SK-N-SH treated with all-trans-retinoic acid at 6 μM for 48 hours (cell line): ENCODE measurements at regions not wholly inside any gene's neighbourhood (a gene's known extent, or its start where the extent isn't known, plus 50 kb on each side); places are given as distances from the start of the nearest gene placed in this dataset.

Source experiments
- ESRRG ChIP-seq: fragments of 250-450 bp; sonication (Bioruptor Pico); IDR thresholded peaks from 2 replicates; pipeline ENCODE4 v1.6.1; 2021; ENCODE audit warnings: mild to moderate bottlenecking
- GLIS3 ChIP-seq: fragments of 250-450 bp; sonication (Bioruptor Pico); IDR thresholded peaks from 2 replicates; pipeline ENCODE4 v1.5.0; 2020; ENCODE audit warnings: mild to moderate bottlenecking, moderate library complexity
- OSR1 ChIP-seq: fragments of 250-450 bp; sonication (Bioruptor Pico); IDR thresholded peaks from 2 replicates; pipeline ENCODE4 v1.8.0; 2022; ENCODE audit warnings: moderate library complexity, mild to moderate bottlenecking, inconsistent platforms
- POU6F1 ChIP-seq: fragments of 250-450 bp; sonication (Bioruptor Pico); IDR thresholded peaks from 2 replicates; pipeline ENCODE4 v1.8.0; 2021; ENCODE audit warnings: low read depth, mild to moderate bottlenecking, moderate library complexity, borderline replicate concordance
- RARB ChIP-seq: fragments of 250-450 bp; sonication (Bioruptor Pico); IDR thresholded peaks from 2 replicates; pipeline ENCODE4 v1.8.0; 2021; ENCODE audit warnings: mild to moderate bottlenecking, moderate library complexity
- ZC3H10 ChIP-seq: fragments of 250-450 bp; sonication (Bioruptor Pico); IDR thresholded peaks from 2 replicates; pipeline ENCODE4 v1.5.1; 2021; ENCODE audit warnings: mild to moderate bottlenecking, moderate library complexity
- ZFP30 ChIP-seq: fragments of 450-650 bp; formaldehyde crosslinking; IDR thresholded peaks from 2 replicates; pipeline ENCODE4 v1.5.0; 2022; ENCODE audit warnings: mild to moderate bottlenecking, moderate library complexity
- ZNF70 ChIP-seq: fragments of 450-650 bp; formaldehyde crosslinking; IDR thresholded peaks from 2 replicates; pipeline ENCODE4 v1.5.0; 2020; ENCODE audit warnings: mild to moderate bottlenecking, moderate library complexity
- TF ChIP-seq, protein P1 (sequence below): fragments of 250-450 bp; sonication (Bioruptor Pico); IDR thresholded peaks from 2 replicates; pipeline ENCODE4 v1.5.1; 2021; ENCODE audit warnings: mild to moderate bottlenecking, moderate library complexity

- TF ChIP-seq RARB, result no peak
- TF ChIP-seq, protein P1, sequence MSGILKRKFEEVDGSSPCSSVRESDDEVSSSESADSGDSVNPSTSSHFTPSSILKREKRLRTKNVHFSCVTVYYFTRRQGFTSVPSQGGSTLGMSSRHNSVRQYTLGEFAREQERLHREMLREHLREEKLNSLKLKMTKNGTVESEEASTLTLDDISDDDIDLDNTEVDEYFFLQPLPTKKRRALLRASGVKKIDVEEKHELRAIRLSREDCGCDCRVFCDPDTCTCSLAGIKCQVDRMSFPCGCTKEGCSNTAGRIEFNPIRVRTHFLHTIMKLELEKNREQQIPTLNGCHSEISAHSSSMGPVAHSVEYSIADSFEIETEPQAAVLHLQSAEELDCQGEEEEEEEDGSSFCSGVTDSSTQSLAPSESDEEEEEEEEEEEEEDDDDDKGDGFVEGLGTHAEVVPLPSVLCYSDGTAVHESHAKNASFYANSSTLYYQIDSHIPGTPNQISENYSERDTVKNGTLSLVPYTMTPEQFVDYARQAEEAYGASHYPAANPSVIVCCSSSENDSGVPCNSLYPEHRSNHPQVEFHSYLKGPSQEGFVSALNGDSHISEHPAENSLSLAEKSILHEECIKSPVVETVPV, result no peak
- TF ChIP-seq ZC3H10, result no peak
- no peak for TF ChIP-seq POU6F1 (CRISPR knock-in tag)
- no peak for TF ChIP-seq ESRRG (CRISPR knock-in tag)
- no peak for TF ChIP-seq ZNF70 (CRISPR knock-in tag)
- TF ChIP-seq ZFP30 (CRISPR knock-in tag), result no peak
- no peak for TF ChIP-seq OSR1
- no peak for TF ChIP-seq GLIS3 (CRISPR knock-in tag)
Observed at GRCh38 chr3:13149330-13150108, 76.3 kb upstream of the IQSEC1 start.
